LNCaP clone FGC (cell line): ENCODE measurements at regions not wholly inside any gene's neighbourhood (a gene's known extent, or its start where the extent isn't known, plus 50 kb on each side); places are given as distances from the start of the nearest gene placed in this dataset.

Source experiments
- DNase-seq: peaks from one replicate; pipeline ENCODE4 v3.0.0-alpha.2; 2011; ENCODE audit warnings: low read depth
- H3K4me3 ChIP-seq: 2 replicates; pipeline ENCODE4 v1.5.1; 2011; ENCODE audit warnings: mild to moderate bottlenecking, low read depth, low read length, control low read depth
- CTCF ChIP-seq: IDR thresholded peaks from 2 replicates; pipeline ENCODE4 v1.5.1; 2012; ENCODE audit warnings: mild to moderate bottlenecking; ENCODE audit not compliant: control insufficient read depth, insufficient read depth; ENCODE audit errors: extremely low read depth

- DNase-seq = no peak
- TF ChIP-seq CTCF = no peak
- H3K4me3 ChIP-seq = no peak overlapping the region
Observed at GRCh38 chr2:234669001-234669400, 172.1 kb upstream of the ARL4C start.

GRCh38 chr2:234666911-234667310, 170.0 kb upstream of the ARL4C start:
- no peak for DNase-seq

GRCh38 chr2:234665304-234665703, 168.4 kb upstream of the ARL4C start:
- no peak overlapping the region for H3K4me3 ChIP-seq
- DNase-seq = no peak
- no peak for TF ChIP-seq CTCF

More at GRCh38 chr2:234666911-234667310, 170.0 kb upstream of the ARL4C start:
- TF ChIP-seq CTCF = no peak
- no peak overlapping the region for H3K4me3 ChIP-seq

GRCh38 chr2:234661849-234662248, 165.0 kb upstream of the ARL4C start:
- no peak for DNase-seq
- H3K4me3 ChIP-seq = no peak overlapping the region
- TF ChIP-seq CTCF = no peak

- H3K4me3 ChIP-seq = no peak overlapping the region
- no peak for TF ChIP-seq CTCF
- DNase-seq = no peak
Observed at GRCh38 chr2:234661175-234661574, 164.3 kb upstream of the ARL4C start.

- DNase-seq = no peak
- H3K4me3 ChIP-seq = no peak overlapping the region
- TF ChIP-seq CTCF = no peak
Observed at GRCh38 chr2:234655706-234656105, 158.8 kb upstream of the ARL4C start.

GRCh38 chr2:234650911-234651310, 154.0 kb upstream of the ARL4C start:
- TF ChIP-seq CTCF = no peak

More at GRCh38 chr2:234650911-234651310, 154.0 kb upstream of the ARL4C start:
- no peak for DNase-seq
- no peak overlapping the region for H3K4me3 ChIP-seq
